B cell (primary cell): ENCODE measurements at regions not wholly inside any gene's neighbourhood (a gene's known extent, or its start where the extent isn't known, plus 50 kb on each side); places are given as distances from the start of the nearest gene placed in this dataset.

Experiments used
- ATAC-seq: fragments of 200-7000 bp; cut with Tn5 transposase; one replicate; pipeline ENCODE4 v1.10.0; 2021; ENCODE audit warnings: low read depth, mild to moderate bottlenecking, moderate number of reproducible peaks, moderate library complexity
- CTCF ChIA-PET: fragments of 350-600 bp; sonication (Branson Sonifier 250); formaldehyde crosslinking; loops from one replicate; lab custom pipeline; 2021; ENCODE audit warnings: antibody characterized with exemption, inconsistent platforms; lab: Charles Lee
- POLR2A ChIA-PET: fragments of 350-600 bp; sonication (Branson Sonifier 250); formaldehyde crosslinking; loops from one replicate; lab custom pipeline; 2021; ENCODE audit warnings: antibody characterized with exemption; lab: Charles Lee
- DNase-seq: peaks from one replicate; pipeline ENCODE4 v3.0.0; 2013
- H2AFZ ChIP-seq: 2 replicates; pipeline ENCODE4 v1.6.1; 2012; ENCODE audit warnings: mild to moderate bottlenecking, low read depth, low read length; ENCODE audit not compliant: insufficient read depth, poor library complexity, severe bottlenecking
- H3K27ac ChIP-seq, 2 donors: 1 replicate in 1 of 2; 2 replicates in 1 of 2; pipeline ENCODE4 v1.5.1; 2012 to 2013; ENCODE audit warnings: low read length in 2 of 2, mild to moderate bottlenecking in 2 of 2, moderate library complexity in 1 of 2
- H3K27me3 ChIP-seq, 4 experiments: fragments of 200-600 bp in 1 of 4; sonication (generic) in 1 of 4; replicated peaks in 1 of 4; 1 replicate in 2 of 4; 2 replicates in 2 of 4; pipeline versions ENCODE4 v1.6.1 to v1.7.0; 2013 to 2016; ENCODE audit warnings: low read length in 3 of 4, mild to moderate bottlenecking in 2 of 4, mixed read lengths in 1 of 4, moderate library complexity in 1 of 4; ENCODE audit not compliant: insufficient read depth in 4 of 4, control insufficient read depth in 3 of 4; ENCODE audit errors: control extremely low read depth in 1 of 4
- H3K36me3 ChIP-seq, 2 experiments: replicated peaks in 1 of 2; 1 replicate in 1 of 2; 2 replicates in 1 of 2; pipeline versions ENCODE4 v1.6.1 to v1.7.1; 2013; ENCODE audit warnings: low read length in 1 of 2; ENCODE audit not compliant: insufficient read depth in 2 of 2, control insufficient read depth in 1 of 2; ENCODE audit errors: control extremely low read depth in 1 of 2, extremely low read depth in 1 of 2
- H3K4me1 ChIP-seq, 2 donors: fragments of 200-600 bp in 1 of 2; sonication (generic) in 1 of 2; 1 replicate in 1 of 2; 2 replicates in 1 of 2; pipeline versions ENCODE4 v1.5.1 to v1.6.1; 2013 to 2017; ENCODE audit warnings: low read length in 2 of 2; ENCODE audit not compliant: control insufficient read depth in 2 of 2, insufficient read depth in 2 of 2
- H3K4me2 ChIP-seq: replicated peaks from 2 replicates; pipeline ENCODE3; 2012; ENCODE audit warnings: mild to moderate bottlenecking, low read depth, low read length; ENCODE audit not compliant: poor library complexity, severe bottlenecking
- H3K4me3 ChIP-seq, 5 experiments: fragments of 200-600 bp in 1 of 5; sonication (generic) in 1 of 5; 1 replicate in 3 of 5; 2 replicates in 2 of 5; pipeline versions ENCODE4 v1.5.1 to v1.7.0; 2011 to 2016; ENCODE audit warnings: low read length in 4 of 5, mild to moderate bottlenecking in 4 of 5, low read depth in 2 of 5, control low read depth in 1 of 5, moderate library complexity in 1 of 5; ENCODE audit not compliant: insufficient read depth in 1 of 5; ENCODE audit errors: control extremely low read depth in 1 of 5, extremely low read depth in 1 of 5
- H3K79me2 ChIP-seq: fragments of 200-600 bp; sonication (generic); one replicate; pipeline ENCODE4 v1.6.0; 2016; ENCODE audit warnings: low read length; ENCODE audit not compliant: control insufficient read depth, insufficient read depth
- H3K9ac ChIP-seq: fragments of 200-600 bp; sonication (generic); 2 replicates; pipeline ENCODE4 v1.6.1; 2017; ENCODE audit warnings: mild to moderate bottlenecking, low read length, moderate library complexity
- H3K9me3 ChIP-seq, 3 donors: one replicate each; pipeline versions ENCODE4 v1.6.1 to v1.7.1; 2013; ENCODE audit warnings: low read length in 2 of 3; ENCODE audit not compliant: control insufficient read depth in 2 of 3, insufficient read depth in 1 of 3; ENCODE audit errors: control extremely low read depth in 1 of 3
- H4K20me1 ChIP-seq: 2 replicates; pipeline ENCODE4 v1.6.0; 2012; ENCODE audit warnings: mild to moderate bottlenecking, low read length; ENCODE audit not compliant: insufficient read depth, control insufficient read depth, poor library complexity, severe bottlenecking
- H3K27ac Mint-ChIP-seq: one replicate; pipeline ENCODE4 v1.8.0; 2021; ENCODE audit warnings: mixed read lengths
- H3K27me3 Mint-ChIP-seq: one replicate; pipeline ENCODE4 v1.8.0; 2021; ENCODE audit warnings: mixed read lengths
- H3K4me1 Mint-ChIP-seq: one replicate; pipeline ENCODE4 v1.8.0; 2021; ENCODE audit warnings: mixed read lengths
- H3K4me3 Mint-ChIP-seq: one replicate; pipeline ENCODE4 v1.8.0; 2021; ENCODE audit warnings: mixed read lengths
- H3K9me3 Mint-ChIP-seq: one replicate; pipeline ENCODE4 v1.8.0; 2022; ENCODE audit warnings: mixed read lengths; ENCODE audit not compliant: insufficient read depth
- EZH2 ChIP-seq: IDR thresholded peaks from 2 replicates; pipeline ENCODE4 v1.6.1; 2012; ENCODE audit warnings: borderline replicate concordance, low read depth, mild to moderate bottlenecking, moderate library complexity, low read length; ENCODE audit not compliant: insufficient read depth, poor library complexity, severe bottlenecking
- WGBS: methylation state at CpG from one replicate; pipeline ENCODE4 v1.1.5; 2013; ENCODE audit warnings: missing lambda C conversion rate; ENCODE audit not compliant: insufficient coverage; 5-methylcytosine and 5-hydroxymethylcytosine counted together
- intact Hi-C: fragments of 100-400 bp; cut with micrococcal nuclease; formaldehyde crosslinking; loops from one replicate; pipeline ENCODE4 v1.10.0; 2022
- TF ChIP-seq, protein P1 (sequence below): fragments of 200-600 bp; IDR thresholded peaks from one replicate; pipeline ENCODE4 v1.8.0; 2022; ENCODE audit warnings: antibody characterized with exemption, mild to moderate bottlenecking

DNA sequence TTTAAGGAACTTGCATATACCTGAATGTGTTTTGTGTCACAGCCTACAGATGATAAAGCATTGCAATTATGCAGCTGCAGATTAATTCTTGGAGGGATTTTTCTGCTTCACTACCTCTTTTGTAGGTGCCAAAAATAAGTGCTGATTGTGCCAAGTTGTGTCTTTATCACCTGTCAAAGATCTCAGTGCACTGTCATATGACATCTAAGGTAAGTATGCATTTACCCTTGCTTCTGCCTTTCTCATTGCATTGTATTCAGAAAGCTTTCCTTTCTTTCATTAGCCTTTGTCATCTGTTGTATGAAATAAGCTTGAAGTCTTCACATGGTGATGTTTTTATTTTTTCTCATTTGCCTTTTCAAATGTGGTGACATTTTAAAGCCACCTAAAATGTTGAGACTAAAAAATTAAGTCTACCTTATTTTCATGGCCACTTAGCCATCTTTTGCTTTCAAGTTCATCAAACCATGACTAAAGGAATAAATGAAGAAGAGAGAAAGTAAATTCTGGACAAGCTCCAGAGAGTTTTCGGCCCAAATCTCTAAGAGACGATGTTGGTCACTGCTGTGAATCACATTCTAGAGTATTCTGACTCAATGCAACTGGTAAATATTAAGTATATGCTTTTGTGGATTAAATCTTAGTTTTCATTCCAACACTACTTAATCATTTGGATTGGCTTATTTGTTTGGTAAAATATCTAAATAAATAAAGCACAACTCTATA lies 381.8 kb upstream of the EPHA3 start:
- H3K27ac ChIP-seq: no peak overlapping the region
- H3K9ac ChIP-seq: no peak overlapping the region
- no peaks in the 10 kb centered on the region for H3K27me3 Mint-ChIP-seq
- no peaks in the 10 kb centered on the region for H3K27me3 ChIP-seq
- ChIA-PET CTCF (no interaction called here), POLR2A (no interaction called here)
- no peak overlapping the region for H3K4me2 ChIP-seq
- intact Hi-C loops: no loop called here
- no peak overlapping the region for H2AFZ ChIP-seq
- H3K4me1 ChIP-seq: no peaks in the 10 kb centered on the region
- H3K79me2 ChIP-seq: no peaks in the 10 kb centered on the region
- WGBS: no CpG with 5 or more reads among the region's 2 CpGs
- TF ChIP-seq, protein P1, sequence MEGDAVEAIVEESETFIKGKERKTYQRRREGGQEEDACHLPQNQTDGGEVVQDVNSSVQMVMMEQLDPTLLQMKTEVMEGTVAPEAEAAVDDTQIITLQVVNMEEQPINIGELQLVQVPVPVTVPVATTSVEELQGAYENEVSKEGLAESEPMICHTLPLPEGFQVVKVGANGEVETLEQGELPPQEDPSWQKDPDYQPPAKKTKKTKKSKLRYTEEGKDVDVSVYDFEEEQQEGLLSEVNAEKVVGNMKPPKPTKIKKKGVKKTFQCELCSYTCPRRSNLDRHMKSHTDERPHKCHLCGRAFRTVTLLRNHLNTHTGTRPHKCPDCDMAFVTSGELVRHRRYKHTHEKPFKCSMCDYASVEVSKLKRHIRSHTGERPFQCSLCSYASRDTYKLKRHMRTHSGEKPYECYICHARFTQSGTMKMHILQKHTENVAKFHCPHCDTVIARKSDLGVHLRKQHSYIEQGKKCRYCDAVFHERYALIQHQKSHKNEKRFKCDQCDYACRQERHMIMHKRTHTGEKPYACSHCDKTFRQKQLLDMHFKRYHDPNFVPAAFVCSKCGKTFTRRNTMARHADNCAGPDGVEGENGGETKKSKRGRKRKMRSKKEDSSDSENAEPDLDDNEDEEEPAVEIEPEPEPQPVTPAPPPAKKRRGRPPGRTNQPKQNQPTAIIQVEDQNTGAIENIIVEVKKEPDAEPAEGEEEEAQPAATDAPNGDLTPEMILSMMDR: no peak
- TF ChIP-seq EZH2: no peak
- no peak for DNase-seq
- H3K4me1 Mint-ChIP-seq: no peaks in the 10 kb centered on the region
- no peak for ATAC-seq
- H3K27ac Mint-ChIP-seq: no peak overlapping the region
- no peaks in the 10 kb centered on the region for H4K20me1 ChIP-seq
- no peaks in the 10 kb centered on the region for H3K9me3 ChIP-seq
- H3K4me3 Mint-ChIP-seq: no peak overlapping the region
- H3K36me3 ChIP-seq: no peaks in the 10 kb centered on the region
- no peak overlapping the region for H3K4me3 ChIP-seq
- no peaks in the 10 kb centered on the region for H3K9me3 Mint-ChIP-seq

DNA sequence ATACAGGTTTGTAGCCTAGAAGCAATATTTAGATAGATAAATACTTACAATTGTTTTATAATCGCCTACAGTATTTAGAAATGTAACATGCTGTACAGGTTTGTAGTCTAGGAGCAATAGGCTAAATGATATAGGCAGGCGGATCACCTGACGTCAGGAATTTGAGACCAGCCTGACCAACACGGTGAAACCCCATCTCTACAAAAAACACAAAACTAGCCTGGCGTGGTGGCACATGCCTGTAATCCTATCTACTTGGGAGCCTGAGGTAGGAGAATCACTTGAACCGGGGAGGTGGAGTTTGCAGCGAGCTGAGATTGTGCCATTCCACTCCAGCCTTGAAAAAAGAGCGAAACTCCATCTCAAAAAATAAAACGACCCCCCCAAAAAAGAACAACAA lies 375.2 kb upstream of the EPHA3 start:
- Histone ChIP-seq H3K27me3 (no peaks in the 10 kb centered on the region), H3K4me1 (no peaks in the 10 kb centered on the region), H2AFZ (no peak overlapping the region), H3K9ac (no peak overlapping the region), H4K20me1 (no peaks in the 10 kb centered on the region), H3K9me3 (peaks cover 0 to under 1% (median 0%) of the 10 kb centered on the region in 3 donors), H3K4me3 (no peak overlapping the region), H3K36me3 (no peaks in the 10 kb centered on the region), H3K27ac (no peak overlapping the region), H3K4me2 (no peak overlapping the region), H3K79me2 (no peaks in the 10 kb centered on the region)
- CTCF ChIA-PET: no interaction called here
- no peaks in the 10 kb centered on the region for H3K4me1 Mint-ChIP-seq
- POLR2A ChIA-PET: no interaction called here
- no peak overlapping the region for H3K4me3 Mint-ChIP-seq
- no peaks in the 10 kb centered on the region for H3K9me3 Mint-ChIP-seq
- ATAC-seq: no peak
- 90% methylated on average over 2 of the region's 9 CpGs for WGBS
- intact Hi-C loops: no loop called here
- no peaks in the 10 kb centered on the region for H3K27me3 Mint-ChIP-seq
- no peak overlapping the region for H3K27ac Mint-ChIP-seq
- DNase-seq: no peak
- TF ChIP-seq, protein P1: no peak
- TF ChIP-seq EZH2: no peak
